Astrocyte of the spinal cord (primary cell): ENCODE measurements at regions not wholly inside any gene's neighbourhood (a gene's known extent, or its start where the extent isn't known, plus 50 kb on each side); places are given as distances from the start of the nearest gene placed in this dataset.
A peak's percentile ranks its signal among the peaks of the same experiment; 100 is the strongest.

Source experiments
- DNase-seq: peaks from one replicate; pipeline ENCODE4 v3.0.0; 2011; ENCODE audit warnings: low read depth, low spot score
- H3K4me3 ChIP-seq: 2 replicates; pipeline ENCODE4 v1.5.1; 2011; ENCODE audit warnings: low read depth, mild to moderate bottlenecking, low read length, moderate library complexity
- in situ Hi-C: cut with HindIII; loops from 2 replicates; pipeline ENCODE4 v1.10.0; 2017; ENCODE audit warnings: low sequenced_read_pairs
- TF ChIP-seq, protein P1 (sequence below): IDR thresholded peaks from 2 replicates; pipeline ENCODE4 v1.5.1; 2012; ENCODE audit warnings: low read depth, mild to moderate bottlenecking, low read length, inconsistent platforms

GRCh38 chr6:40723967-40724366, 136.8 kb upstream of the LRFN2 start:
- TF ChIP-seq, protein P1, sequence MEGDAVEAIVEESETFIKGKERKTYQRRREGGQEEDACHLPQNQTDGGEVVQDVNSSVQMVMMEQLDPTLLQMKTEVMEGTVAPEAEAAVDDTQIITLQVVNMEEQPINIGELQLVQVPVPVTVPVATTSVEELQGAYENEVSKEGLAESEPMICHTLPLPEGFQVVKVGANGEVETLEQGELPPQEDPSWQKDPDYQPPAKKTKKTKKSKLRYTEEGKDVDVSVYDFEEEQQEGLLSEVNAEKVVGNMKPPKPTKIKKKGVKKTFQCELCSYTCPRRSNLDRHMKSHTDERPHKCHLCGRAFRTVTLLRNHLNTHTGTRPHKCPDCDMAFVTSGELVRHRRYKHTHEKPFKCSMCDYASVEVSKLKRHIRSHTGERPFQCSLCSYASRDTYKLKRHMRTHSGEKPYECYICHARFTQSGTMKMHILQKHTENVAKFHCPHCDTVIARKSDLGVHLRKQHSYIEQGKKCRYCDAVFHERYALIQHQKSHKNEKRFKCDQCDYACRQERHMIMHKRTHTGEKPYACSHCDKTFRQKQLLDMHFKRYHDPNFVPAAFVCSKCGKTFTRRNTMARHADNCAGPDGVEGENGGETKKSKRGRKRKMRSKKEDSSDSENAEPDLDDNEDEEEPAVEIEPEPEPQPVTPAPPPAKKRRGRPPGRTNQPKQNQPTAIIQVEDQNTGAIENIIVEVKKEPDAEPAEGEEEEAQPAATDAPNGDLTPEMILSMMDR = no peak
- in situ Hi-C loops = no loop called here
- no peak for DNase-seq
- no peak overlapping the region for H3K4me3 ChIP-seq

DNA sequence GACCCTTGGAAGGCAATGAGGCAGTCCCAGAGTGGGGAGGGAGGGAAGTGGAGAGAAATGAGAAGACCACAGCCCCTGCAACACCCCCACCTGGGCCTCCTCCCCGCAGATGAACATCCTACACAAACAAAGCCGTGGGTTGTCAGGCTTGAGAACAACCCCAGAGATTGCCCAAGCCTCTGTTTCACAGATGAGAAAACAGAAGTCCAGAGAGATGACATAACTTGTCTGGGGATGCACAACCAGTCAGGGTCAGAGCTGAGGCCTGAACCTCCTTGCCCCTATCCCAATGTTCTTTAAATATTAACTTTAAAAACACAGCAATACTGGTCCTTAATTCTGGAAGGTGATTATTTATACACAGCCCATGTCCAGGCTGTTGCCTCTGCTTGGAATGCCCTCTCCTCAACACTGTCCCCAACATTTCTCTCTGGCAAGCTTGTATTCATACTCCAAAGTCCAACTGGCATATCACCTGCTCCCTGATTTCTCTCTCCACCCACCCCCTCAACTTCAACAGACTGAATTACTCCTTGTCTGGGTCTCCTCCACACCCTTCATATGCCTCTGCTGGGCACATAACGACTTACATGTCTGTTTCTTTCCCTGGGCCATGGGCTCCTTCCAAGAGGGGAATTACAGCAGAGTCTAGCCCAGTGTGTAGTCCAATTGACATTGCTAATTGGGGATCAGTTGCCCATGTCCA, 135.5 kb upstream of the LRFN2 start:
- H3K4me3 ChIP-seq = no peak overlapping the region
- TF ChIP-seq, protein P1 = no peak
- in situ Hi-C loops = no loop called here
- peak; percentile 26 for DNase-seq

GRCh38 chr6:40722091-40722490, 134.9 kb upstream of the LRFN2 start:
- TF ChIP-seq, protein P1 = no peak
- in situ Hi-C loops = no loop called here
- peak; percentile 7 for DNase-seq
- H3K4me3 ChIP-seq = no peak overlapping the region

- no peak for DNase-seq
- H3K4me3 ChIP-seq = no peak overlapping the region
- TF ChIP-seq, protein P1 = no peak
- in situ Hi-C loops = no loop called here
Observed at GRCh38 chr6:40721271-40721952, 134.2 kb upstream of the LRFN2 start.

DNA sequence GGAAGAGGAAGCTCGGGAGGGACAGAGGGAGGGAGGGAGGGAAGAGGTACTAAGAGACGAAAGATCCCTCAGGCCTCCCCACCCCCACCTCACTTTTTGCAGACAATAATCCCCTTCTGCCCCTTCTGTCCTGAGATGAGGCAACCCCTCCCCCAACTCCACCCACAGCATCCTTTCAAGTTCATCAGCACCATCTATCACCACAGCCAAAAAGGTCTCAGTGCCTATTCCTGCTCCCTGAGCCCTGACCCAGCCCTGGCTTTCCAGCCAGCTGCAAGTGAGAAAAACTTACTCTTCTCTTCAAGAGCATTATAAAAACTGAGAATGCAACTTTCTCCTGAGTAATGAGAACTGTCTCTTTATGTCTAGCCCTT, 133.2 kb upstream of the LRFN2 start:
- TF ChIP-seq, protein P1 = no peak
- no peak overlapping the region for H3K4me3 ChIP-seq
- DNase-seq = no peak
- in situ Hi-C loops = no loop called here

DNA sequence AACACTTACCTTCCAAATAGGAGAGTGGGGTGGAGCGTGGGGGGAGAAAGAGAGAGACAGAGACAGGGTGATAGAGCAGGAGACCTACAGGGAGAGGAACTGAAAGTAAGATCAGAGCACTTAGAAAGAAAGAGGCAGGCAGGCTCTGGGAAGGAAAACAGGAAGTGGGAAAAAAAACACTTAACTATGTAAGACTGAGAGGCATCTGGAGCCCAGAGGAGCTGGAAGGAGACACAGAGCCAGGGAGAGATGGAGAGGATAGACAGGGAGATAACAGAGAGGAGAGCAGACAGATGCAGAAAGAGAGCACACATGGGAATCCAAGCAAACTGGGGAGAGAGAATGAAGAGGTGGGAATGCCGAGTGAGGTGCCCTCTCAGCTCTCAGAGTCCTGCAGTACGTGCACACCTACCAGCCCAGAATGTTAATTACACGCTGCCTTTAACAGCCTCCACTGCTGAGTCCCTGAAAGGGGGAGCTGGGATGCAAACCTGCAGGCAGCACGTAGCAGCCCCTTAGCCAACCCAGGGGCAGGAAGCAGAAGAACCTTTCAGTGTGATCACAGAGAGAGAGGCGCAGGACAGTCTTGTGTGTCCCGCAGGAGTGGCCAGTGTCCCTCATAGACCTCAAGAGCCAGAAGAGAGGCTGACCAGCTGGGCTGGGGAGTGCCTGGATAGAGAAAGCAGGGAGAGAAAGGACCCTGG, 132.7 kb upstream of the LRFN2 start:
- TF ChIP-seq, protein P1 = no peak
- peak; percentile 65 for DNase-seq

More for the DNA sequence above, 132.7 kb upstream of the LRFN2 start:
- no peak overlapping the region for H3K4me3 ChIP-seq
- in situ Hi-C loops = no loop called here
